ENCODE measurements at regions not wholly inside any gene's neighbourhood (a gene's known extent, or its start where the extent isn't known, plus 50 kb on each side); places are given as distances from the start of the nearest gene placed in this dataset.

DNA sequence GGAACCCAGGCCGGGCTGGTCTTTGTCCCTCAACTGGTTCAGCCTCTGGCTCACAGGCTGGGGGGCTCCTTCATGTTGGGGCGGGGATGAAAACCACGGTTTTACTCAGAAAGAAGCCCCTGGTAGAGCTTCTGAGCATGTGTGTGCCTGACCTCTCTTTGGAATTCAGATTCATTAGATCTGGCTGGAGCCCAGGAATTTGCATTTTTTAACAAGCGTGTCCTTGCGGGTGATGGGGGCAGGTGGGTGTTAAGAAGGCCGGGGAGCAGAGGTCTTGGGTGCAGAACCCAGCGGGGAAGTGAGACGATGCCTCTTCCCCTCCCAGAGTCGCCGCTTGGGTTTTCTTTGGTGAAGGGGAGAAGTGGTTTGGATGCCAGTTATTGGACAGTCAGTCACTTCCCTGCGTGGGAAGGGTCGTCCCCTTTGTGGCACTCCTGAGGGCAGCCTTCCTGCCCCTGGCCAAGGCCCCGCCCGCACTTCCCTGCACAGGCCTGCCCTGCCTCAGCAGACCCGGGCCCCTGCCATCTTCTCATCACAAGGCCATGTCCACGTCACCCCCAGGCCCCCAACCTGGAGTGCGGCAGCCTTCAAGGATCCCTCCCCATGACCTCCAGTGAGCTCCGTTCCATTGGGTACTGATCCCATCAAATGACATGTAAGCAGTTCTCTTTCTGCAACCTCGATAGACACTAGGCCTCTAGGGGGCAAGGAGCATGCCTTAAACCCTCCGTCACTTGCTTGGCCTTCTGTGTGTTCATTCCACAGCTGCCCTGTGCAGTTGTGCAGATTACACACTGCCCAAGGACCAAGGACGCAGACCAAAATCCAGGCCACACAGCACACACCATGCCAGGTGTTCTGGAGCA lies 177.7 kb upstream of the CIBAR2 start:
- H3K27ac ChIP-seq (ENCODE audit: control insufficient read depth, insufficient read depth, low read length) = no peak overlapping the region
- peaks cover 2% of the 10 kb centered on the region for H4K20me1 ChIP-seq (ENCODE audit: control insufficient read depth, extremely low read depth, insufficient read depth, low read length)
- H2AFZ ChIP-seq (ENCODE audit: control insufficient read depth, low read length) = no peak overlapping the region
- TF ChIP-seq EZH2 (IDR thresholded peaks at IDR 0.05; ENCODE audit: low read length) = no peak
- no peak overlapping the region for H3K4me3 ChIP-seq (ENCODE audit: control insufficient read depth in 2 of 3, extremely low read depth in 1 of 3, insufficient read depth in 2 of 3, low read depth in 1 of 3, low read length in 3 of 3)
- no peak for FAIRE-seq
- dilution Hi-C loops (cut with MboI; ENCODE audit: extremely low pct_ligation_motif_present, low sequenced_read_pairs) = no loop called here
- no peaks in the 10 kb centered on the region for H3K9me1 ChIP-seq (ENCODE audit: control insufficient read depth, extremely low read depth, insufficient read depth, low read length)
- DNase-seq (ENCODE audit: low read depth, low spot score) = no peak
- H3K36me3 ChIP-seq (ENCODE audit: control insufficient read depth in 2 of 2, extremely low read depth in 1 of 2, insufficient read depth in 2 of 2, low read length in 2 of 2) = no peaks in the 10 kb centered on the region
- no peaks in the 10 kb centered on the region for H3K79me2 ChIP-seq (ENCODE audit: control insufficient read depth, insufficient read depth, low read length)
- no peak overlapping the region for H3K4me2 ChIP-seq (ENCODE audit: control insufficient read depth, extremely low read depth, insufficient read depth, low read depth, low read length)
- no peak overlapping the region for H3K9ac ChIP-seq (ENCODE audit: control insufficient read depth, extremely low read depth, insufficient read depth, low read length)
- H3K9me3 ChIP-seq (ENCODE audit: control insufficient read depth, low read depth, low read length) = no peaks in the 10 kb centered on the region
- H3K27me3 ChIP-seq (ENCODE audit: control insufficient read depth, extremely low read depth, insufficient read depth, low read length) = peaks cover 7% of the 10 kb centered on the region
- H3K4me1 ChIP-seq (ENCODE audit: control insufficient read depth, extremely low read depth, insufficient read depth, low read length) = no peaks in the 10 kb centered on the region

DNA sequence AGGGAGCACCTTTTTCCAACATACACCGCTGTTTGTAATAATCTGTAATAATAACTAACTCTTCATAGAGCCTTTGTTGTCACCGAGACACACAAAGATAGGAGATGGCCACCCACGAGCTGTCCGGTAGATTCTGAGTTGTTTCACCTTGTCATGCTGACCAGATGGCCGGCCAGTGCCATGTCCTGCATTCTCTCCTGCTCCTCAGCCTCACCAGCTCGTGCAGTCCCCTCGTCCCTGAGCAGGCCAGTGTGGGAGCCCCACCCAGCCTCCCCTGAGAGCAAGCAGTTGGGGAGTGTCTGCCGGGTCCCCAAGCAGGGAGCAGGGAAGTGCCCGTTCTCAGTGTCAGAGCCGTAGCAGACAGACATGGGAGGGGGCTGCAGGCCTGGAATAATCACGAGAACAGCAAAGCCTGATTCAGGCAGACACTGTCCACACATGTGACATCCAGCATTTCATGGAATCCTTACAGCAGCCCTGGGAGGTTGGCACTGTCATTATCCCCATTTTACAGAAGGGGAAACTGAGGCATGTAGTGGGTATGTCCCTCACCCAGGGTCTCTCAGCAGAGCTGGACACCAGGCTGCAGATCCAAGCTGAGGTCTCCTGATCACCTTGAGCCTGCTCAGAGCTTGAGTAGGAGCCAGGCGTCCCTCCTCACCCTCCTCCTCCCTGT lies 178.5 kb upstream of the CIBAR2 start:
- dilution Hi-C loops (cut with MboI; ENCODE audit: extremely low pct_ligation_motif_present, low sequenced_read_pairs) = no loop called here
- no peak overlapping the region for H3K4me3 ChIP-seq (ENCODE audit: control insufficient read depth in 2 of 3, extremely low read depth in 1 of 3, insufficient read depth in 2 of 3, low read depth in 1 of 3, low read length in 3 of 3)

More for the DNA sequence above, 178.5 kb upstream of the CIBAR2 start:
- TF ChIP-seq EZH2 (IDR thresholded peaks at IDR 0.05; ENCODE audit: low read length) = no peak
- TF ChIP-seq, protein P1, sequence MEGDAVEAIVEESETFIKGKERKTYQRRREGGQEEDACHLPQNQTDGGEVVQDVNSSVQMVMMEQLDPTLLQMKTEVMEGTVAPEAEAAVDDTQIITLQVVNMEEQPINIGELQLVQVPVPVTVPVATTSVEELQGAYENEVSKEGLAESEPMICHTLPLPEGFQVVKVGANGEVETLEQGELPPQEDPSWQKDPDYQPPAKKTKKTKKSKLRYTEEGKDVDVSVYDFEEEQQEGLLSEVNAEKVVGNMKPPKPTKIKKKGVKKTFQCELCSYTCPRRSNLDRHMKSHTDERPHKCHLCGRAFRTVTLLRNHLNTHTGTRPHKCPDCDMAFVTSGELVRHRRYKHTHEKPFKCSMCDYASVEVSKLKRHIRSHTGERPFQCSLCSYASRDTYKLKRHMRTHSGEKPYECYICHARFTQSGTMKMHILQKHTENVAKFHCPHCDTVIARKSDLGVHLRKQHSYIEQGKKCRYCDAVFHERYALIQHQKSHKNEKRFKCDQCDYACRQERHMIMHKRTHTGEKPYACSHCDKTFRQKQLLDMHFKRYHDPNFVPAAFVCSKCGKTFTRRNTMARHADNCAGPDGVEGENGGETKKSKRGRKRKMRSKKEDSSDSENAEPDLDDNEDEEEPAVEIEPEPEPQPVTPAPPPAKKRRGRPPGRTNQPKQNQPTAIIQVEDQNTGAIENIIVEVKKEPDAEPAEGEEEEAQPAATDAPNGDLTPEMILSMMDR (optimal IDR thresholded peaks at IDR 0.05 in 1 of 3, IDR thresholded peaks at IDR 0.05 in 1 of 3, conservative IDR thresholded peaks at IDR 0.05 in 1 of 3; ENCODE audit: extremely low read depth in 1 of 3, insufficient read depth in 2 of 3, low read length in 3 of 3) = no peak
- Histone ChIP-seq H2AFZ (ENCODE audit: control insufficient read depth, low read length) (no peak overlapping the region), H3K9ac (ENCODE audit: control insufficient read depth, extremely low read depth, insufficient read depth, low read length) (no peak overlapping the region), H3K36me3 (ENCODE audit: control insufficient read depth in 2 of 2, extremely low read depth in 1 of 2, insufficient read depth in 2 of 2, low read length in 2 of 2) (no peaks in the 10 kb centered on the region), H3K9me3 (ENCODE audit: control insufficient read depth, low read depth, low read length) (no peaks in the 10 kb centered on the region), H3K9me1 (ENCODE audit: control insufficient read depth, extremely low read depth, insufficient read depth, low read length) (no peaks in the 10 kb centered on the region), H4K20me1 (ENCODE audit: control insufficient read depth, extremely low read depth, insufficient read depth, low read length) (peaks cover 2% of the 10 kb centered on the region), H3K4me1 (ENCODE audit: control insufficient read depth, extremely low read depth, insufficient read depth, low read length) (no peaks in the 10 kb centered on the region), H3K4me2 (ENCODE audit: control insufficient read depth, extremely low read depth, insufficient read depth, low read depth, low read length) (no peak overlapping the region), H3K27me3 (ENCODE audit: control insufficient read depth, extremely low read depth, insufficient read depth, low read length) (peaks cover 7% of the 10 kb centered on the region), H3K27ac (ENCODE audit: control insufficient read depth, insufficient read depth, low read length) (no peak overlapping the region), H3K79me2 (ENCODE audit: control insufficient read depth, insufficient read depth, low read length) (no peaks in the 10 kb centered on the region)
- FAIRE-seq (no peak), DNase-seq (ENCODE audit: low read depth, low spot score) (no peak)
